Parathyroid adenoma (tissue), 2 donors: ENCODE measurements at regions not wholly inside any gene's neighbourhood (a gene's known extent, or its start where the extent isn't known, plus 50 kb on each side); places are given as distances from the start of the nearest gene placed in this dataset.

Experiments
- H2AFZ ChIP-seq: fragments of 300-600 bp; sonication (generic); one replicate; pipeline ENCODE4 v1.7.0; 2017; ENCODE audit warnings: antibody characterized with exemption, mild to moderate bottlenecking
- H3K27ac ChIP-seq: fragments of 300-600 bp; sonication (generic); one replicate; pipeline ENCODE4 v1.7.0; 2017
- H3K27me3 ChIP-seq: fragments of 300-600 bp; sonication (generic); one replicate; pipeline ENCODE4 v1.7.0; 2017; ENCODE audit warnings: low read length; ENCODE audit not compliant: control insufficient read depth, insufficient read depth
- H3K36me3 ChIP-seq: fragments of 300-600 bp; sonication (generic); one replicate; pipeline ENCODE4 v1.7.0; 2017; ENCODE audit warnings: low read length; ENCODE audit not compliant: control insufficient read depth, insufficient read depth
- H3K4me1 ChIP-seq: fragments of 300-600 bp; sonication (generic); one replicate; pipeline ENCODE4 v1.7.0; 2017; ENCODE audit warnings: control low read depth
- H3K4me2 ChIP-seq: fragments of 300-600 bp; sonication (generic); one replicate; pipeline ENCODE4 v1.7.0; 2017; ENCODE audit warnings: low read length
- H3K4me3 ChIP-seq: fragments of 300-600 bp; sonication (generic); one replicate; pipeline ENCODE4 v1.7.0; 2017; ENCODE audit warnings: low read depth, low read length
- H3K79me2 ChIP-seq: fragments of 300-600 bp; sonication (generic); one replicate; pipeline ENCODE4 v1.7.0; 2017; ENCODE audit warnings: control low read depth
- H3K9ac ChIP-seq: fragments of 300-600 bp; sonication (generic); one replicate; pipeline ENCODE4 v1.7.0; 2017; ENCODE audit warnings: mild to moderate bottlenecking
- H3K9me3 ChIP-seq: fragments of 300-600 bp; sonication (generic); one replicate; pipeline ENCODE4 v1.7.0; 2017; ENCODE audit warnings: low read length; ENCODE audit not compliant: control insufficient read depth
- CTCF ChIP-seq: fragments of 300-600 bp; sonication (generic); IDR thresholded peaks from one replicate; pipeline ENCODE4 v1.7.0; 2017; ENCODE audit warnings: antibody characterized with exemption, mild to moderate bottlenecking
- donor health status: primary hyperparathyroidism.

DNA sequence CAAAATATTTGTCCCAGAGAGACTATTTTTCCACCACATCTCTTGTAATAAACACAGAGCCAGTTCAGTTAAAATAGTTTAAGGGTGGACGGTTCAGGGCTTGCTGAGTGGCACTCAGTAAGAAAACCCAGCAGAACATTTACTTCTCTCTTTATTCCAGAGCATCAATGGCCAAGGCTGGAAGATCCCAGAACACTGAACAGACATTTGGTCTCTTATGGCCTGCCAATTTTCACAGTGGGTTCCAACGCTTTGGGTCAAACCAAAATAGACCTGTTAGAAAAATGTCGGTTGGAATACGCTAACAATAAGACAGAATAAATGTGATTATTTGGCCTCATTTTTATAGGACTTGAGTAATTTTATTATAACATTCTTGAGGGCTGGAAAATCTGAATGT lies 580.3 kb upstream of the TMEFF2 start:
- Histone ChIP-seq H3K36me3 (no peaks in the 10 kb centered on the region), H3K79me2 (no peaks in the 10 kb centered on the region), H3K4me3 (no peak overlapping the region), H3K9ac (no peak overlapping the region), H3K4me2 (no peak overlapping the region), H3K27me3 (no peaks in the 10 kb centered on the region), H2AFZ (no peak overlapping the region), H3K9me3 (no peaks in the 10 kb centered on the region), H3K27ac (no peak overlapping the region), H3K4me1 (no peaks in the 10 kb centered on the region)
- no peak for TF ChIP-seq CTCF

DNA sequence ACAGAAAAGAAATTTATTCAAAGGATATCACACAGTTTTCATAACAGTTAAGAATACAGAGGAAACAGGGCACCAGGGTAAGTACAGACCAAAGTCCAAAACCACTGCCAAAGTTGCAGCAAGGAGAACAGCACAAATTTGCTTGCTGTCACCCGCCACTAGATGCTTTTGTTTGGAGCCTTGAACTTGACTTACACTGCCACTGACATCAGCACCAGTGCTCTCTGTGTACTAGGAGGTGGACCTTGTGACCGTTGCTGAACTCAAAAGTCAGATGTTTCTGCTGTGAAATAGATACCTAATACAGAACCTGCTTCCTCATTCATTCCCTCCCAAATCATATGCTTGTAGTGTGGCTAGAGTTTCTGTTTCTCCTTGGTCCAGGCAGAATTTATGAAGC lies 578.3 kb upstream of the TMEFF2 start:
- no peak overlapping the region for H3K9ac ChIP-seq
- H3K27ac ChIP-seq = no peak overlapping the region
- no peak for TF ChIP-seq CTCF
- no peak overlapping the region for H3K4me3 ChIP-seq
- H3K36me3 ChIP-seq = no peaks in the 10 kb centered on the region
- H3K27me3 ChIP-seq = no peaks in the 10 kb centered on the region
- H3K4me1 ChIP-seq = no peaks in the 10 kb centered on the region
- H3K9me3 ChIP-seq = no peaks in the 10 kb centered on the region
- no peaks in the 10 kb centered on the region for H3K79me2 ChIP-seq
- H3K4me2 ChIP-seq = no peak overlapping the region
- H2AFZ ChIP-seq = no peak overlapping the region

GRCh38 chr2:192749611-192750200 lies 555.0 kb upstream of the TMEFF2 start:
- Histone ChIP-seq H2AFZ (no peak overlapping the region), H3K9ac (no peak overlapping the region), H3K4me3 (no peak overlapping the region), H3K27me3 (no peaks in the 10 kb centered on the region), H3K79me2 (no peaks in the 10 kb centered on the region), H3K36me3 (no peaks in the 10 kb centered on the region), H3K9me3 (no peaks in the 10 kb centered on the region), H3K27ac (no peak overlapping the region), H3K4me2 (no peak overlapping the region), H3K4me1 (no peaks in the 10 kb centered on the region)
- no peak for TF ChIP-seq CTCF

- Histone ChIP-seq H3K27me3 (no peaks in the 10 kb centered on the region), H3K27ac (no peak overlapping the region), H3K9ac (no peak overlapping the region), H3K79me2 (no peaks in the 10 kb centered on the region), H3K36me3 (no peaks in the 10 kb centered on the region), H2AFZ (no peak overlapping the region), H3K4me1 (no peaks in the 10 kb centered on the region), H3K4me2 (no peak overlapping the region), H3K9me3 (no peaks in the 10 kb centered on the region), H3K4me3 (no peak overlapping the region)
- no peak for TF ChIP-seq CTCF
Observed at GRCh38 chr2:192741889-192742288, 547.2 kb upstream of the TMEFF2 start.

- Histone ChIP-seq H2AFZ (no peak overlapping the region), H3K9ac (no peak overlapping the region), H3K36me3 (no peaks in the 10 kb centered on the region), H3K27ac (no peak overlapping the region), H3K4me2 (no peak overlapping the region), H3K27me3 (no peaks in the 10 kb centered on the region), H3K79me2 (no peaks in the 10 kb centered on the region), H3K9me3 (no peaks in the 10 kb centered on the region), H3K4me1 (no peaks in the 10 kb centered on the region), H3K4me3 (no peak overlapping the region)
- no peak for TF ChIP-seq CTCF
Observed at GRCh38 chr2:192735447-192735846, 540.7 kb upstream of the TMEFF2 start.
